GM10248 (cell line): ENCODE measurements at regions not wholly inside any gene's neighbourhood (a gene's known extent, or its start where the extent isn't known, plus 50 kb on each side); places are given as distances from the start of the nearest gene placed in this dataset.

Experiments used
- CTCF ChIA-PET: fragments of 300-600 bp; sonication (Branson Sonifier 250); formaldehyde crosslinking; extraction: SDS; loops from one replicate; lab custom pipeline; 2021; ENCODE audit warnings: antibody characterized with exemption; lab: Yijun Ruan, JAX
- POLR2A ChIA-PET: fragments of 350-650 bp; sonication (Branson Sonifier 250); formaldehyde crosslinking; extraction: SDS; loops from one replicate; lab custom pipeline; 2020; ENCODE audit warnings: antibody characterized with exemption; lab: Yijun Ruan, JAX
- DNase-seq: peaks from one replicate; pipeline ENCODE4 v3.0.0; 2012; ENCODE audit errors: extremely low spot score
- TF ChIP-seq, protein P1 (sequence below): IDR thresholded peaks from 2 replicates; pipeline ENCODE4 v1.5.1; 2012; ENCODE audit warnings: mild to moderate bottlenecking, low read depth; ENCODE audit errors: extremely low read depth, missing control alignments, control extremely low read depth

DNA sequence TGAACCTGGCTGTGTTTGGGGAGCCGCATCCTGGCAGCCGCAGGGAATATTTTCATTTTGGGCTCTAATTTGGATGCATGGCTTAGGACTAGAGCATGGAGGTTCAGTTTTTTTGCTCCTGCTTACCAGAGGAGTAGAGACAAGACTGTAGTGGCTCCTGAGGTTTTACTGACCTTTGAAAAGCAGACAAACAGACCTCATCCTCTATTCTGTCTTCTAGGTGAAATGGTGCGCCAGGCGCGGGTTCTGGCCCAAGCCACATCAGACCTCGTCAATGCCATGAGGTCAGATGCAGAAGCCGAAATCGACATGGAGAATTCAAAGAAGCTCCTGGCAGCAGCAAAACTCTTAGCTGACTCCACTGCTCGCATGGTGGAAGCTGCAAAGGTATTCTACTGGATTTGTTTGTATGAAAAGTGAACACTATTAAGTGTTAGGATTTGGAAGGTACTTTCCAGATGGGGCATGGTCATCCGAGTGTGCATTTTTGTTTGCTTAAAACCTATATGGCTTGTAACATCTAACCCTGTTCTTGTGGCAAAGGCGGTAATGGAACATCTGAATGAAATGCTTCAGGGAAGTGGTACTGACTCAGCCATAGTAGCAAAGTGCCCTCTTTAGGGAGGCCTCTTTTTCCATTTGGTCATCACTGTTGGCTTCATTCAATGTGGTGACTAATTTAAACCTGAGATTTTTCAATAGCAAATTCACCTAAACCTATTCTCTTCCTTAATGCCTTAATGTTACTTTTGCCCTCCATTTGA lies 330.7 kb upstream of the TPM1 start:
- CTCF ChIA-PET: no interaction called here
- DNase-seq: no peak

DNA sequence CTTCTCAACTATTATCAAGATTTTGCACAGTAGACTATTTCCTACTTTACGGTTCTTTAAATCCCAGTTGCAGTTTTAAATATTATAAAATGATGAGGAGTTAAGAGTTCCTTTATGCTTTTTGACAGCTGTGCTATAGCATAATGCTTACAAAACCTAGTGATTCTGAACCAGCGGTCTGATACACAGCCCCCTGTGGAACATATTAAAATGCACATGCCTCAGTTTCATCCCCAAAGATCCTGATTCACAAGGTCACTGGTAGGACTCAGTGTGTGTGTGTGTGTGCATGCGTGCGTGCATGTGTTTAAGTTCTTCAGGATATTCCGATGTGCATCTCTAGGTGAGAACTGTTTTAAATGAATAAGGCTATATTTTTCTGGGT lies 330.1 kb upstream of the TPM1 start:
- CTCF ChIA-PET: interaction anchor here (1.8 kb wide), 1 partner anchor 29 kb away, joined by 4 read pairs; no protein-coding TSS in a partner anchor
- POLR2A ChIA-PET: no interaction called here
- TF ChIP-seq, protein P1, sequence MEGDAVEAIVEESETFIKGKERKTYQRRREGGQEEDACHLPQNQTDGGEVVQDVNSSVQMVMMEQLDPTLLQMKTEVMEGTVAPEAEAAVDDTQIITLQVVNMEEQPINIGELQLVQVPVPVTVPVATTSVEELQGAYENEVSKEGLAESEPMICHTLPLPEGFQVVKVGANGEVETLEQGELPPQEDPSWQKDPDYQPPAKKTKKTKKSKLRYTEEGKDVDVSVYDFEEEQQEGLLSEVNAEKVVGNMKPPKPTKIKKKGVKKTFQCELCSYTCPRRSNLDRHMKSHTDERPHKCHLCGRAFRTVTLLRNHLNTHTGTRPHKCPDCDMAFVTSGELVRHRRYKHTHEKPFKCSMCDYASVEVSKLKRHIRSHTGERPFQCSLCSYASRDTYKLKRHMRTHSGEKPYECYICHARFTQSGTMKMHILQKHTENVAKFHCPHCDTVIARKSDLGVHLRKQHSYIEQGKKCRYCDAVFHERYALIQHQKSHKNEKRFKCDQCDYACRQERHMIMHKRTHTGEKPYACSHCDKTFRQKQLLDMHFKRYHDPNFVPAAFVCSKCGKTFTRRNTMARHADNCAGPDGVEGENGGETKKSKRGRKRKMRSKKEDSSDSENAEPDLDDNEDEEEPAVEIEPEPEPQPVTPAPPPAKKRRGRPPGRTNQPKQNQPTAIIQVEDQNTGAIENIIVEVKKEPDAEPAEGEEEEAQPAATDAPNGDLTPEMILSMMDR: no peak
- no peak for DNase-seq

More for the DNA sequence above, 330.7 kb upstream of the TPM1 start:
- TF ChIP-seq, protein P1: no peak
- POLR2A ChIA-PET: no interaction called here

DNA sequence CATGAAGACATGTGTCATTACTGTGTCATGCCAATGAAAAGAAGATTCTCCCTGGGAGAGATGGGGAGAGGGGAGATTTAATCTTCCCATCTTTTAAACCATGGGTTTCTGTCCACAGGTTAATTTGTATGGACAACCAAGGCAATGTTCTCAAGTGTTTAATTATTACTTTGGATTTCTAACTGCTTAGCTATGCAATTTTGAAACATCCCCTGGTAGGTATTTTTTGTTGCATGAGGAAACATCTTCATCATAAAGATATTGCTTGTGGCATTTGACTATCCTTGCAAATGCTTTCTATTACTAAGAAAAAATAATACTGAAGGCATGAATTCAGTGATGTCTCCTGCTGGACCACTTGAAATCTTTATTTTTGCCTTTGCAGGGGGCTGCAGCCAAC lies 326.6 kb upstream of the TPM1 start:
- no peak for DNase-seq
- POLR2A ChIA-PET: no interaction called here
- CTCF ChIA-PET: interaction anchor here (1.2 kb wide), 1 partner anchor 26 kb away, joined by 3 read pairs; no protein-coding TSS in a partner anchor
- TF ChIP-seq, protein P1: no peak

DNA sequence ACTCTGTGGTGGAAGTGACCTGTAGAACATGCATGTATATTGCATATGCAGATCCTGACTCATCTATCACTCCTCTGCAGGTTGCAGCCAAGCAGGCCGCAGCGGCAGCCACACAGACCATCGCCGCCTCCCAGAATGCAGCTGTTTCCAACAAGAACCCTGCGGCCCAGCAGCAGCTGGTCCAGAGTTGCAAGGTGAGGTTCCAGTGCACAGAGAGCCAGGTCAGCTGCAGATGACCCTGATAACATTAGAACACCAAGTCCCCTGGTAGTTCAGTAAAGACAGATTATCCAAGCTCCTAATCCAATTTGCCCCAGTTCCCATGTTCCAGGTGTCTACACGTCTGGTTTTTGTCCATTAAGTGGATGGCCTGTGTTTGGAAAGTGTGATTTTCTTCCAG lies 325.1 kb upstream of the TPM1 start:
- ChIA-PET CTCF (no interaction called here), POLR2A (no interaction called here)
- DNase-seq: no peak
- TF ChIP-seq, protein P1: no peak

DNA sequence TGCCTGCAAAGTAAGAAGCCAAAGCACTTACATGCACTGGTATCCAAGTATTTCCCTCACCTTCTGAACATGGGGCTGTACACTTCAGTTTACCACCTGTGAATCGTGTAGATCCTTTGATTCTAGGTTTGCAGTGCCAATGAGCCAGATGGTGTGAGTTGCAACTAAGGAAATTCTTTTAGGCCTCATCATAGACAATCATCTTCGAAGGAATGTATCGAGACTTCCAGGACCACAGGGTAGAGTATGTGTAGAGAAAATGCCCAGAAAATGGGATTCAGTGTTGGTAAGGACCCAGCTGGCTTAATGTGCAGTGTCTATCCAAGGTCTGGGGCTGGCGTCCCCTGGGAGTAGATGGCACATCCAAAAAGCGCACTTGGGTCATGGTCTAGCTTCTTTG lies 323.2 kb upstream of the TPM1 start:
- TF ChIP-seq, protein P1: no peak
- no peak for DNase-seq
- POLR2A ChIA-PET: no interaction called here
- CTCF ChIA-PET: interaction anchor here (1.2 to 1.6 kb wide), 2 partner anchors 9 to 22 kb away, joined by 3 read pairs; no protein-coding TSS in a partner anchor

DNA sequence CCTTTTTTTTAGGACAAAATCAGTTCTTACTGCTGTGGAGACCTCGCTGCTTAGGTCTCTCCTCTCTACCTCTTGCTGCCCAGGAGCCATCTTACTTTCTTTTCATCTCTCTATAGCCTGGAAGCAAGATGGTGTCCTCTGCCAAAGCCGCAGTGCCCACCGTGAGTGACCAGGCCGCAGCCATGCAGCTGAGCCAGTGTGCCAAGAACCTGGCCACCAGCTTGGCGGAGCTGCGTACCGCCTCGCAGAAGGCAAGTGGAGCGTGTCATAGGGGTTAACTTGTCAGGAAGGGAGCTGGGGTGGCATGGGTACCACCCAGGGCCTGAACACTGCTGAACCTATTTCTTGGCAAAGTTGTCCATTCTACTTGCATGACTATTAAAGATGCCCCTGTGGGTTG lies 320.3 kb upstream of the TPM1 start:
- POLR2A ChIA-PET: no interaction called here
- CTCF ChIA-PET: interaction anchor here (1.2 to 1.7 kb wide), 2 partner anchors 12 to 21 kb away, joined by 3 to 5 read pairs; no protein-coding TSS in a partner anchor
- no peak for DNase-seq
- TF ChIP-seq, protein P1: no peak
